Omental fat pad (tissue), 3 donors: ENCODE measurements at regions not wholly inside any gene's neighbourhood (a gene's known extent, or its start where the extent isn't known, plus 50 kb on each side); places are given as distances from the start of the nearest gene placed in this dataset.

Experiments used
- ATAC-seq: fragments of 150-250 bp; one replicate; pipeline ENCODE4 v1.9.1; 2016; ENCODE audit warnings: mild to moderate bottlenecking, moderate library complexity; ENCODE audit not compliant: low FRiP score
- DNase-seq: peaks from one replicate; pipeline ENCODE4 v3.0.0-alpha.2; 2019; ENCODE audit warnings: low spot score
- CTCF ChIP-seq, 3 donors: fragments of 450-650 bp; IDR thresholded peaks; one replicate each; pipeline ENCODE4 v1.5.1; 2016 to 2017; ENCODE audit warnings: antibody characterized with exemption in 3 of 3, mild to moderate bottlenecking in 3 of 3, moderate library complexity in 2 of 3

DNA sequence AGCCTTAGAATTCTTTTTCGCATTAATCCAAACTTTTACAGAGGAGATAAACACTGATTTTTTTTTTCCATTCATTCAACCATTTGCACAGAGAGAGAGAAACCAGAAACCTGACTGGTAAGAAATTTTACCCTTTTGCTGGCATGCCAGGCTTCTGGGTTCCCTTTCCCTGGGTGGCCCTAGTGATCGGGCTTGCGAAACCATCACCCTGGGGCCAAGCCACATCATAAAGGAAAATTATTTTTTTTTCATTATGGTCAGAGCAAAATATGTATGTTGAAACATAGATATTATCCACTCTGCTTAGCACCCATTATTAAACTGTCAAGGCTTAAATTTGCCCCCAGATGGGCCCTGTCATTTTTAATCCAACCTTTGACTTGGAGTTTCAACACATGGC lies 55.4 kb upstream of the INHBA start:
- TF ChIP-seq CTCF (IDR thresholded peaks at IDR 0.05): no peak
- ATAC-seq: no peak

DNA sequence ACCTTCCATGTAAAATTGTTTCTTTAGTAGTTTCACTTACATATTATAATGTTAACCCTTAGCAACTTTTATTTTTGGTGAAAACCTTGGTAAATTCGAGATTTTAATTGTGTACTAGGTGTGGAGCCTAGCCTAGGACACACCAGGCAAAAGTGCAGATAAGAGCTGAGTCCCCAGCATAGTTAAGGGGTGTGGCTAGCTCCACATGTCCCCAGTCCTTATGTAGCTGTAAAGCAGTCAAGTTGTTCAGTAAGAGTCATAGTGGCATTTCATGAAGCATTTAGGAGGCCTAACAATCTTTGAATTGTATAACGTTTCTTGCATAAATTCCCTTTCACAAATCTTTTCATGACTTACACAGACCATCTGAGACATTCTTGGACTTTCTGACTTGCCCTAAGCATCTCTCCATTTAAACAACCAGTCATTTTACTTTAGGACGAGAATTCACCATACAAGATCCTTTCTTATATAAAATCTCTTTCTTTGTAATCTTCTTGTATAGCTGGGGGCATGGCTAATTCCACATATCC lies 53.8 kb upstream of the INHBA start:
- no peak for ATAC-seq
- no peak for TF ChIP-seq CTCF (IDR thresholded peaks at IDR 0.05)
- DNase-seq: no peak

More for the DNA sequence above, 55.4 kb upstream of the INHBA start:
- DNase-seq: no peak

GRCh38 chr7:41755096-41755495 lies 52.2 kb upstream of the INHBA start:
- no peak for ATAC-seq
- no peak for TF ChIP-seq CTCF (IDR thresholded peaks at IDR 0.05)

DNA sequence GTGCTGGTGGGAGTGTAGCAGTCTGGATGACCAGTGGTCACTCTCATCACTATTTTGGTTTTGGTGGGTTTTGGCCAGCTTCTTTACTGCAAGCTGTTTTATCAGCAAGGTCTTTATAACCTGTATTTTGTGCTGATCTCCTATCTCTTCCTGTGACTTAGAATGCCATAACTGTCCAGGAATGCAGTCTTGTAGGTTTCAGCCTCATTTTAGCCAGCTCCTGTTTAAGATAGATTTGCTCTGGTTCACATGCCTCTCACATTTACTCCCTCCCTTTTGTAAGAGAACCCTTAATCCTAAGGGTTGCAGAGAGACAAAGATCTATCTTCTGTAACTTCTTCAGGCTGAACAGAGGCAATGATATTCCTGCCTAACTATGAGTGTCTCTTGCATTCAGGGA lies 51.2 kb upstream of the INHBA start:
- ATAC-seq: no peak
- no peak for TF ChIP-seq CTCF (IDR thresholded peaks at IDR 0.05)
- no peak for DNase-seq

More at GRCh38 chr7:41755096-41755495, 52.2 kb upstream of the INHBA start:
- DNase-seq: no peak
